Right atrium auricular region (tissue), 2 donors: ENCODE measurements at regions not wholly inside any gene's neighbourhood (a gene's known extent, or its start where the extent isn't known, plus 50 kb on each side); places are given as distances from the start of the nearest gene placed in this dataset.
"Not testable (repeated sequence)": the region's sequence is repeated elsewhere in the genome, so short reads cannot be mapped to it uniquely, and the experiment has no call there.

ENCODE experiments used
- DNase-seq: peaks from one replicate; pipeline ENCODE4 v3.0.0-alpha.2; 2019; ENCODE audit warnings: low spot score
- H3K27ac ChIP-seq, 2 donors: fragments of 200-600 bp; sonication (generic); 1 replicate in 1 of 2; 2 replicates in 1 of 2; pipeline ENCODE4 v1.5.1; 2016 to 2019
- H3K27me3 ChIP-seq, 2 donors: fragments of 200-600 bp; sonication (generic); one replicate each; pipeline versions ENCODE4 v1.5.1 to v1.6.0; 2017 to 2019
- H3K36me3 ChIP-seq: fragments of 200-600 bp; sonication (generic); one replicate; pipeline ENCODE4 v1.5.1; 2016
- H3K4me1 ChIP-seq, 2 donors: fragments of 200-600 bp; sonication (generic); one replicate each; pipeline versions ENCODE4 v1.5.1 to v1.6.0; 2017 to 2019
- H3K4me3 ChIP-seq, 2 donors: fragments of 200-600 bp; sonication (generic); 1 replicate in 1 of 2; 2 replicates in 1 of 2; pipeline ENCODE4 v1.5.1; 2017 to 2019; ENCODE audit warnings: mild to moderate bottlenecking in 1 of 2, moderate library complexity in 1 of 2
- H3K9me3 ChIP-seq, 2 donors: fragments of 200-600 bp; sonication (generic); one replicate each; pipeline ENCODE4 v1.5.1; 2019
- TF ChIP-seq, protein P1 (sequence below), 2 donors: fragments of 200-600 bp; sonication (generic); IDR thresholded peaks; one replicate each; pipeline ENCODE4 v1.5.1; 2019; ENCODE audit warnings: antibody characterized with exemption in 2 of 2

DNA sequence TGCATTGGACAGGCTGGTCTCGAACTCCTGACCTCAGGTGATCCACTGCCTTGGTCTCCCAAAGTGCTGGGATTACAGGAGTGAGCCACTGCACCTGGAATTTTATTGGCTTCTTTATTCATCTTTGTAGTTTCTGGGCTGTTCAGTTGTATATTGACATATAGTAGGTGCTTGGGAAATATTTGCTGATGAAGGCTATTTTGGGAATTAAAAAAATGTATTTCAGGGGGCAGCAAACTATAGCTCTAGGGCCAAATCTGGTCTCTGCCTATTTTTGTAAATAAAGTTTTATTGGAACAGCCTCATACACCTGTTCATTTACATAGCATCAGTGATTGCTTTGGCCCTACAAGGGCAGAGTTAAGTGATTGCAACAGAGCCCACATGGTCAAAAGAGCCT, 363.6 kb downstream of the NPIPA7 start:
- H3K4me3 ChIP-seq, H3K36me3 ChIP-seq, H3K27me3 ChIP-seq, H3K27ac ChIP-seq, DNase-seq, H3K4me1 ChIP-seq, H3K9me3 ChIP-seq: not testable (repeated sequence)

DNA sequence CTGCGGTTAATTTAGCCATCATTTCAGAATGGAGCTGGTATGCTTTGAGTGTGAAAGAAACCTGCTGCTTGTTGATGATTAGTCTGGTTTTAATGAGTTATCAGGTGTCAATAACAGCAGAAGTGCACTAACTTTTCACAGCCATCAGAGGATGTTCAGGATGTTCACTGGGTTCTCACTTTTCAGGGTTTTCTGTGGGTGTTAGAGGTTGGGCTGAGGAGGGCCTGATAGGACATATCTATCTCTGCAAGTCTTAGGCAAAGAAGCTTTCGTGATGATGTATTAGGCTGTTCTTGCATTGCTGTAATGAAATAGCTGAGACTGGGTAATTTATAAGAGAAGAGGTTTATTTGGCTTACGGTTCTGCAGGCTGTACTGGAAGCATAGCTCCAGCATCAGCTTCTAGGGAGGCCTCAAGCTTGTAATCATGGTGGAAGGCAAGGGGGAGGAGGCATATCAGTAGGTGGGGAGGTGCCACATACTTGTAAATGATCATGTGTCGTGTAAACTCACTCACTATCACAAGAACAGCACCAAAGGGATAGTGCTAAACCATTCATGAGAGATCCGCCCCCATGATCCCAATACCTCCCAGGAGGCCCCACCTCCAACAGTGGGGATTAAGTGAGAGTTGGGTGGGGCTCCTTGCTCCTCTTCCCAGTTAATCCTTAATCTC, 376.2 kb downstream of the NPIPA7 start:
- not testable (repeated sequence) for H3K4me3 ChIP-seq, H3K27me3 ChIP-seq, H3K36me3 ChIP-seq, DNase-seq, H3K27ac ChIP-seq, H3K9me3 ChIP-seq, H3K4me1 ChIP-seq

DNA sequence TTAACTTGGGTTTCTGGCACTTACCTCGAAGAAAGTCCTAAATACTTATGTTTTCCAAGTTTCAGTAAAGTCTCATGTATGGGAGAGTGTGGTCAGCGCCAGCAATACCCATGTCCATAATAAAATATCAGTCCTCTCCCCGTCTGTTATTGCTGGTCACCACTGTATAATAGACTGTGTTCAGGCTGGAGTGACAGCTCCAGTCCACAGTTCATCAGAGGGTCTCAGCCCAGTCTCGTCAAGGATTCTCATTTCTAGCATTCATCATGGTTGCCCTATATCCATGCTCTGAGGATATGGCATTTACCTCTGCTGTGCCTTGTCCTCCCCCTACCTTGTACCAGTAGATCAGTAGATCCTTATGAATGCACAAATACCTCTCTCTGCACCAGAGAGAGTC, 384.5 kb downstream of the NPIPA7 start:
- DNase-seq, result no peak
- Histone ChIP-seq H3K4me3 (no peak overlapping the region), H3K27me3 (no peaks in the 10 kb centered on the region), H3K27ac (no peak overlapping the region), H3K4me1 (no peaks in the 10 kb centered on the region), H3K9me3 (no peaks in the 10 kb centered on the region), H3K36me3 (no peaks in the 10 kb centered on the region)
- TF ChIP-seq, protein P1, sequence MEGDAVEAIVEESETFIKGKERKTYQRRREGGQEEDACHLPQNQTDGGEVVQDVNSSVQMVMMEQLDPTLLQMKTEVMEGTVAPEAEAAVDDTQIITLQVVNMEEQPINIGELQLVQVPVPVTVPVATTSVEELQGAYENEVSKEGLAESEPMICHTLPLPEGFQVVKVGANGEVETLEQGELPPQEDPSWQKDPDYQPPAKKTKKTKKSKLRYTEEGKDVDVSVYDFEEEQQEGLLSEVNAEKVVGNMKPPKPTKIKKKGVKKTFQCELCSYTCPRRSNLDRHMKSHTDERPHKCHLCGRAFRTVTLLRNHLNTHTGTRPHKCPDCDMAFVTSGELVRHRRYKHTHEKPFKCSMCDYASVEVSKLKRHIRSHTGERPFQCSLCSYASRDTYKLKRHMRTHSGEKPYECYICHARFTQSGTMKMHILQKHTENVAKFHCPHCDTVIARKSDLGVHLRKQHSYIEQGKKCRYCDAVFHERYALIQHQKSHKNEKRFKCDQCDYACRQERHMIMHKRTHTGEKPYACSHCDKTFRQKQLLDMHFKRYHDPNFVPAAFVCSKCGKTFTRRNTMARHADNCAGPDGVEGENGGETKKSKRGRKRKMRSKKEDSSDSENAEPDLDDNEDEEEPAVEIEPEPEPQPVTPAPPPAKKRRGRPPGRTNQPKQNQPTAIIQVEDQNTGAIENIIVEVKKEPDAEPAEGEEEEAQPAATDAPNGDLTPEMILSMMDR (IDR thresholded peaks at IDR 0.05), result no peak

DNA sequence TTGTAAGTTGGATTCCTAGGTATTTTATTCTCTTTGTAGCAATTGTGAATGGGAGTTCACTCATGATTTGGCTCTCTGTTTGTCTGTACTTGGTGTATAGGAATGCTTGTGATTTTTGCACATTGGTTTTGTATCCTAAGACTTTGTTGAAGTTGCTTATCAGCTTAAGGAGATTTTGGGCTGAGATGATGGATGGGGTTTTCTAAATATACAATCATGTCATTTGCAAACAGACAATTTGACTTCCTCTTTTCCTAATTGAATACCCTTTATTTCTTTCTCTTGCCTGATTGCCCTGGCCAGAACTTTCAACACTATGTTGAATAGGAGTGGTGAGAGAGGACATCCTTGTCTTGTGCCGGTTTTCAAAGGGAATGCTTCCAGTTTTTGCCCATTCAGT, 391.8 kb downstream of the NPIPA7 start:
- H3K27me3 ChIP-seq, H3K27ac ChIP-seq, H3K36me3 ChIP-seq, H3K4me3 ChIP-seq, H3K9me3 ChIP-seq, H3K4me1 ChIP-seq, DNase-seq: not testable (repeated sequence)

DNA sequence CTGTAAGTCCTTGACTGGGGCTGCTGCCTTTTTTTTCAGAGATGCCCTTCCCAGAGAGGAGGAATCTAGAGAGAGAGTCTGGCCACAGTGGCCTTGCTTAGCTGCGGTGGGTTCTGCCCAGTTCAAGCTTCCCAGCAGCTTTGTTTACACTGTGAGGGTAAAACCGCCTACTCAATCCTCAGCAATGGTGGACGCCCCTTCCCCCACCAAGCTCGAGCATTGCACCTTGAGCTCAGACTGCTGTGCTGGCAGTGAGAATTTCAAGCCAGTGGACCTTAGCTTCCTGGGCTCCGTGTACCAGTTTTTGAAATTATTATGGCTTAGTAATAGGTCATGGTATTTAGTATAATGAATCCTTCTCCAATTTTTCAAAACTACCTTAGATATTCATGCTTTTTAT, 395.4 kb downstream of the NPIPA7 start:
- Histone ChIP-seq H3K36me3 (no peaks in the 10 kb centered on the region), H3K9me3 (no peaks in the 10 kb centered on the region), H3K27me3 (no peaks in the 10 kb centered on the region), H3K27ac (no peak overlapping the region), H3K4me3 (no peak overlapping the region), H3K4me1 (no peaks in the 10 kb centered on the region)
- DNase-seq, result no peak
- TF ChIP-seq, protein P1 (IDR thresholded peaks at IDR 0.05), result no peak

DNA sequence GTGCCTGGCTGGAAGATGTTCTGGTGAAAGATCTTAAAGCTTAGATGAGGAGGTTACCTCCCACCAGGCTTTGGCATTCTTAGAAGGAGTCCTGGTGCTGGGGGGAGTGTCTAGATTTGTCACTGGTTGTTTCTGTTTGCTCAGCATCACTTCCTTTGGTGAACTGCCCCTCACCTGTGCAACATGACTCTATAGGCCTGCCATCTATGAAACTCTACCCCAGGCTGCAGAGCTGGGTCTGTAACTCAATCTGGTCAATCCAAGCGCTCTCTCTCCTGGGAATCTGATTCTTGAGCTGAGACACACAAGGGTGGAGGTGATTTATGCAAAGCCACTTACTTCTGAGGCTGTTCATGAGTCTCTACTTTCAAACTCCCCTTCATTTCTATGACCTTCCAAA, 399.4 kb downstream of the NPIPA7 start:
- no peaks in the 10 kb centered on the region for H3K27me3 ChIP-seq
- no peaks in the 10 kb centered on the region for H3K9me3 ChIP-seq
- H3K27ac ChIP-seq, result no peak overlapping the region
- H3K4me3 ChIP-seq, result no peak overlapping the region
- no peaks in the 10 kb centered on the region for H3K4me1 ChIP-seq
- TF ChIP-seq, protein P1 (IDR thresholded peaks at IDR 0.05), result no peak
- no peak for DNase-seq
- H3K36me3 ChIP-seq, result no peaks in the 10 kb centered on the region

DNA sequence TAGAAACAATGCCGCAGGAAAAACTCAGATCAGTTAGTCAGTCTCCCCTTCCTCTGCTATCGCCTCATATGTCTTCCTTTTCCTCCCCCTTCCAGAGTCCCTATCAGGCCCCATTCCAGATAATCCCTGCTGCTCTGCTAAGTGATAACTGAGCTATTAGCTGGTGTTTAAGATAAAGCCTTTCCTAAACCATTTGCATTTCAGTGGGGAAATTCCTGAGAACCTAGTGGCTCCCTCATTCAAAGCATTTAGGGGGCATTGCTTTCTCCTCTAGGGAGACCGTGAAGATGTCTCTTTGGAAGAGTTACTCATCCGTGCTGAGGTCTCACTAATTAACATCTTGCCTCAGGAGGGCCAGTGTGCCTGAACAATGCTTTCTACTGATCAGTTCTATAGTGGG, 401.6 kb downstream of the NPIPA7 start:
- TF ChIP-seq, protein P1 (IDR thresholded peaks at IDR 0.05), result no peak
- DNase-seq, result no peak
- H3K36me3 ChIP-seq, result no peaks in the 10 kb centered on the region
- H3K4me1 ChIP-seq, result no peaks in the 10 kb centered on the region
- no peaks in the 10 kb centered on the region for H3K27me3 ChIP-seq
- no peaks in the 10 kb centered on the region for H3K9me3 ChIP-seq
- H3K4me3 ChIP-seq, result no peak overlapping the region
- H3K27ac ChIP-seq, result no peak overlapping the region
